GM12878 (cell line): ENCODE measurements at regions not wholly inside any gene's neighbourhood (a gene's known extent, or its start where the extent isn't known, plus 50 kb on each side); places are given as distances from the start of the nearest gene placed in this dataset.

ENCODE experiments used
- ATAC-seq: fragments of 200-7000 bp; cut with Tn5 transposase; 3 replicates; pipeline ENCODE4 v1.9.1; 2020; ENCODE audit warnings: mild to moderate bottlenecking, moderate library complexity
- BruUV-seq: library from RNA; stranded (reverse); fragments of 400-500 nt; replicated peaks from 2 replicates; lab custom pipeline; 2021; lab: Mats Ljungman, UMichigan
- CTCF ChIA-PET: fragments of 300-600 bp; sonication (Branson Sonifier 250); formaldehyde crosslinking; extraction: SDS; loops from one replicate; lab custom pipeline; 2021; ENCODE audit warnings: inconsistent platforms; lab: Yijun Ruan, JAX
- POLR2A ChIA-PET: fragments of 350-600 bp; formaldehyde crosslinking; extraction: SDS; loops from one replicate; lab custom pipeline; 2021; ENCODE audit warnings: inconsistent platforms; lab: Charles Lee
- RAD21 ChIA-PET: fragments of 300-600 bp; sonication (Branson Sonifier 250); formaldehyde crosslinking; loops from one replicate; lab custom pipeline; 2023; ENCODE audit warnings: antibody characterized with exemption; ENCODE audit not compliant: unreplicated experiment; lab: Charles Lee
- SMC1A ChIA-PET: fragments of 300-600 bp; sonication (Branson Sonifier 250); formaldehyde crosslinking; loops from one replicate; lab custom pipeline; 2023; ENCODE audit not compliant: unreplicated experiment, uncharacterized antibody; lab: Charles Lee
- DNase-seq: peaks from one replicate; pipeline ENCODE4 v3.0.0-alpha.2; 2011; ENCODE audit warnings: low read depth, low spot score
- FAIRE-seq: peaks from 3 replicates; lab custom pipeline; 2011; peaks lifted over from hg19 to GRCh38; lab: Jason Lieb, UNC
- H2AFZ ChIP-seq: 2 replicates; pipeline ENCODE4 v1.6.0; 2011; ENCODE audit warnings: low read depth, low read length, control low read depth; ENCODE audit not compliant: control insufficient read depth
- H3K27ac ChIP-seq: 2 replicates; pipeline ENCODE4 v1.5.1; 2011; ENCODE audit warnings: control low read depth; ENCODE audit not compliant: control insufficient read depth, insufficient read depth
- H3K27me3 ChIP-seq, 2 experiments: replicated peaks in 1 of 2; 2 replicates each; pipeline versions ENCODE4 v1.6.0 to v1.6.1; 2011; ENCODE audit warnings: low read length in 1 of 2; ENCODE audit not compliant: control insufficient read depth in 2 of 2, insufficient read depth in 2 of 2
- H3K36me3 ChIP-seq, 2 experiments: 2 replicates each; pipeline ENCODE4 v1.5.1; 2011; ENCODE audit warnings: low read length in 1 of 2; ENCODE audit not compliant: control insufficient read depth in 2 of 2, insufficient read depth in 2 of 2
- H3K4me1 ChIP-seq: 2 replicates; pipeline ENCODE4 v1.6.1; 2011; ENCODE audit warnings: mild to moderate bottlenecking, low read length, moderate library complexity, mixed read lengths; ENCODE audit not compliant: control insufficient read depth, insufficient read depth
- H3K4me2 ChIP-seq: 2 replicates; pipeline ENCODE4 v1.6.0; 2011; ENCODE audit warnings: control low read depth; ENCODE audit not compliant: control insufficient read depth, insufficient read depth
- H3K4me3 ChIP-seq: fragments of 200-600 bp; sonication (generic); 2 replicates; pipeline ENCODE4 v1.5.1; 2016
- H3K79me2 ChIP-seq: 2 replicates; pipeline ENCODE4 v1.6.0; 2011; ENCODE audit warnings: low read length; ENCODE audit not compliant: control insufficient read depth, insufficient read depth
- H3K9ac ChIP-seq: 2 replicates; pipeline ENCODE4 v1.8.0; 2011; ENCODE audit warnings: low read length, control low read depth, mixed read lengths; ENCODE audit not compliant: control insufficient read depth, insufficient read depth
- H3K9me3 ChIP-seq: replicated peaks from 3 replicates; pipeline ENCODE4 v1.5.1; 2011; ENCODE audit warnings: mild to moderate bottlenecking, low read length; ENCODE audit not compliant: control insufficient read depth, insufficient read depth
- H4K20me1 ChIP-seq: 2 replicates; pipeline ENCODE4 v1.6.0; 2011; ENCODE audit not compliant: control insufficient read depth, insufficient read depth
- ASH2L ChIP-seq: fragments of 300-600, 200-600 bp; sonication (generic); IDR thresholded peaks from 2 replicates; pipeline ENCODE4 v1.6.1; 2017; ENCODE audit warnings: low read depth, mild to moderate bottlenecking, borderline replicate concordance
- CBFB ChIP-seq: IDR thresholded peaks from 2 replicates; pipeline ENCODE4 v1.6.1; 2016; ENCODE audit warnings: antibody characterized with exemption, low read depth
- EP300 ChIP-seq, 2 experiments: fragments of 150-350 bp in 1 of 2; IDR thresholded peaks; 2 replicates each; pipeline ENCODE4 v1.6.1; 2011 to 2012; ENCODE audit warnings: low read depth in 2 of 2, low read length in 2 of 2, borderline replicate concordance in 1 of 2, improper control_type of control experiment in 1 of 2, inconsistent platforms in 1 of 2; ENCODE audit not compliant: control insufficient read depth in 1 of 2
- ESRRA ChIP-seq: IDR thresholded peaks from 2 replicates; pipeline ENCODE4 v1.6.1; 2012; ENCODE audit warnings: mild to moderate bottlenecking, low read length, improper control_type of control experiment
- FOXK2 ChIP-seq: fragments of 450-650 bp; IDR thresholded peaks from 2 replicates; pipeline ENCODE4 v1.6.1; 2017; ENCODE audit warnings: mild to moderate bottlenecking, moderate library complexity
- HDAC2 ChIP-seq: fragments of 200-600 bp; sonication (generic); IDR thresholded peaks from 2 replicates; pipeline ENCODE4 v1.6.1; 2017
- HSF1 ChIP-seq: fragments of 150-350 bp; IDR thresholded peaks from 2 replicates; pipeline ENCODE4 v1.6.1; 2014; ENCODE audit warnings: mild to moderate bottlenecking, low read depth, low read length
- IRF4 ChIP-seq: IDR thresholded peaks from 2 replicates; pipeline ENCODE4 v1.6.1; 2011; ENCODE audit warnings: low read depth, low read length
- KLF5 ChIP-seq: fragments of 450-650 bp; IDR thresholded peaks from 2 replicates; pipeline ENCODE4 v1.6.1; 2014; ENCODE audit warnings: mild to moderate bottlenecking; ENCODE audit not compliant: partially characterized antibody
- MAX ChIP-seq: IDR thresholded peaks from 2 replicates; pipeline ENCODE4 v1.6.1; 2012; ENCODE audit warnings: low read depth, low read length, improper control_type of control experiment
- PBX3 ChIP-seq: IDR thresholded peaks from 2 replicates; pipeline ENCODE4 v1.6.1; 2011; ENCODE audit warnings: mild to moderate bottlenecking, low read depth, low read length, moderate library complexity; ENCODE audit not compliant: insufficient replicate concordance
- SUZ12 ChIP-seq: fragments of 200-600 bp; sonication (generic); IDR thresholded peaks from one replicate; pipeline ENCODE4 v1.6.1; 2018; ENCODE audit warnings: antibody characterized with exemption, mild to moderate bottlenecking; ENCODE audit not compliant: unreplicated experiment
- ZNF622 ChIP-seq: fragments of 450-650 bp; IDR thresholded peaks from 2 replicates; pipeline ENCODE4 v1.6.1; 2017; ENCODE audit warnings: mild to moderate bottlenecking, inconsistent platforms
- ZSCAN29 ChIP-seq: fragments of 450-650 bp; IDR thresholded peaks from 2 replicates; pipeline ENCODE4 v1.6.1; 2017; ENCODE audit warnings: mild to moderate bottlenecking, moderate library complexity
- WGBS: methylation state at CpG from one replicate; pipeline ENCODE4 v1.1.6; 2016; ENCODE audit warnings: low lambda C conversion rate; ENCODE audit not compliant: insufficient replicate concordance, insufficient coverage; ENCODE audit errors: missing lambda C conversion rate; 5-methylcytosine and 5-hydroxymethylcytosine counted together
- in situ Hi-C: fragments of 300-500 bp; cut with MboI; formaldehyde crosslinking; loops from 9 replicates; pipeline ENCODE4 v1.14.3; 2018; ENCODE audit warnings: mixed read lengths
- intact Hi-C: fragments of 100-400 bp; cut with micrococcal nuclease; formaldehyde crosslinking; loops from one replicate; pipeline ENCODE4 v1.14.2; 2022; ENCODE audit not compliant: unreplicated experiment

GRCh38 chr16:5498562-5498961, 401.0 kb upstream of the EEF2KMT start:
- POLR2A ChIA-PET, result no interaction called here
- no TSS peak for BruUV-seq
- H2AFZ ChIP-seq, result no peak overlapping the region
- ATAC-seq, result no peak
- H3K4me1 ChIP-seq, result no peaks in the 10 kb centered on the region
- in situ Hi-C loops, result no loop called here
- intact Hi-C loops, result no loop called here
- H3K36me3 ChIP-seq, result no peaks in the 10 kb centered on the region
- RAD21 ChIA-PET, result no interaction called here
- H3K27ac ChIP-seq, result no peak overlapping the region
- FAIRE-seq, result no peak
- SMC1A ChIA-PET, result no interaction called here
- no peak overlapping the region for H3K9ac ChIP-seq
- no peaks in the 10 kb centered on the region for H3K79me2 ChIP-seq
- no peak for DNase-seq
- no peak overlapping the region for H3K4me3 ChIP-seq
- no peaks in the 10 kb centered on the region; the same call in 2 of the 3 replicates for H3K9me3 ChIP-seq
- no peaks in the 10 kb centered on the region for H3K27me3 ChIP-seq
- no peaks in the 10 kb centered on the region for H4K20me1 ChIP-seq
- no peak for TF ChIP-seq ASH2L
- no peak for TF ChIP-seq ZSCAN29
- TF ChIP-seq IRF4, result no peak
- no peak for TF ChIP-seq SUZ12
- no peak for TF ChIP-seq MAX
- TF ChIP-seq HSF1, result no peak
- TF ChIP-seq CBFB, result no peak
- WGBS, result 18% methylated on average over 2 of the region's 2 CpGs
- CTCF ChIA-PET, result no interaction called here
- no peak overlapping the region for H3K4me2 ChIP-seq

GRCh38 chr16:5496013-5496412, 398.4 kb upstream of the EEF2KMT start:
- no peaks in the 10 kb centered on the region; the same call in 2 of the 3 replicates for H3K9me3 ChIP-seq
- no peak overlapping the region for H2AFZ ChIP-seq
- WGBS, result 28% methylated on average over 6 of the region's 6 CpGs
- FAIRE-seq (no peak), ATAC-seq (no peak), DNase-seq (no peak)
- intact Hi-C loops, result no loop called here
- H3K4me2 ChIP-seq, result no peak overlapping the region
- H4K20me1 ChIP-seq, result no peaks in the 10 kb centered on the region
- H3K79me2 ChIP-seq, result no peaks in the 10 kb centered on the region
- no peak overlapping the region for H3K4me3 ChIP-seq
- SMC1A ChIA-PET, result no interaction called here
- POLR2A ChIA-PET, result no interaction called here
- BruUV-seq, result no TSS peak
- no peak overlapping the region for H3K9ac ChIP-seq
- H3K27ac ChIP-seq, result no peak overlapping the region
- H3K36me3 ChIP-seq, result no peaks in the 10 kb centered on the region
- RAD21 ChIA-PET, result no interaction called here
- no peaks in the 10 kb centered on the region for H3K4me1 ChIP-seq
- in situ Hi-C loops, result no loop called here
- H3K27me3 ChIP-seq, result no peaks in the 10 kb centered on the region
- CTCF ChIA-PET, result no interaction called here
- no peak for TF ChIP-seq PBX3
- no peak for TF ChIP-seq ESRRA
- TF ChIP-seq FOXK2, result no peak
- TF ChIP-seq KLF5, result no peak
- TF ChIP-seq EP300 (IDR thresholded peaks at IDR 0.05; ENCODE audit: borderline replicate concordance in 1 of 2, control insufficient read depth in 1 of 2, low read depth in 2 of 2, low read length in 2 of 2), result no peak
- TF ChIP-seq HDAC2, result no peak
- TF ChIP-seq ZNF622, result no peak
- TF ChIP-seq IRF4, result no peak
